ENCODE measurements at regions not wholly inside any gene's neighbourhood (a gene's known extent, or its start where the extent isn't known, plus 50 kb on each side); places are given as distances from the start of the nearest gene placed in this dataset.
A peak's percentile ranks its signal among the peaks of the same experiment; 100 is the strongest.

- no peak overlapping the region for H3K27ac Mint-ChIP-seq (ENCODE audit: unreplicated experiment)
- intact Hi-C loops (cut with micrococcal nuclease; ENCODE audit: unreplicated experiment): no loop called here
- TF ChIP-seq CTCF (IDR thresholded peaks at IDR 0.05; ENCODE audit: unreplicated experiment): no peak
These were observed 143.4 kb upstream of the MYOCD start for GRCh38 chr17:12522336-12522735.

GRCh38 chr17:12522743-12523183 lies 142.9 kb upstream of the MYOCD start:
- BruUV-seq (replicated peaks): no TSS peak
- H3K27ac Mint-ChIP-seq (ENCODE audit: unreplicated experiment): no peak overlapping the region
- H3K4me3 Mint-ChIP-seq (ENCODE audit: low read depth, unreplicated experiment): no peak overlapping the region

More at GRCh38 chr17:12522336-12522735, 143.4 kb upstream of the MYOCD start:
- no peaks in the 10 kb centered on the region for H3K9me3 Mint-ChIP-seq (ENCODE audit: low read depth, unreplicated experiment)
- H3K27me3 Mint-ChIP-seq (ENCODE audit: unreplicated experiment): no peaks in the 10 kb centered on the region
- DNase-seq: no peak
- no peak overlapping the region for H3K4me3 Mint-ChIP-seq (ENCODE audit: low read depth, unreplicated experiment)
- no TSS peak for BruUV-seq (replicated peaks)
- CTCF ChIA-PET: no interaction called here
- H3K4me1 Mint-ChIP-seq (ENCODE audit: low read depth, unreplicated experiment): peaks cover 10% of the 10 kb centered on the region
- no peaks in the 10 kb centered on the region for H3K36me3 Mint-ChIP-seq (ENCODE audit: insufficient read depth, unreplicated experiment)

GRCh38 chr17:12523244-12523643 lies 142.4 kb upstream of the MYOCD start:
- TF ChIP-seq CTCF (IDR thresholded peaks at IDR 0.05; ENCODE audit: unreplicated experiment): no peak
- BruUV-seq (replicated peaks): no TSS peak
- Mint-ChIP-seq H3K36me3 (ENCODE audit: insufficient read depth, unreplicated experiment) (no peaks in the 10 kb centered on the region), H3K27me3 (ENCODE audit: unreplicated experiment) (no peaks in the 10 kb centered on the region), H3K4me3 (ENCODE audit: low read depth, unreplicated experiment) (no peak overlapping the region), H3K27ac (ENCODE audit: unreplicated experiment) (no peak overlapping the region), H3K9me3 (ENCODE audit: low read depth, unreplicated experiment) (no peaks in the 10 kb centered on the region), H3K4me1 (ENCODE audit: low read depth, unreplicated experiment) (peaks cover 10% of the 10 kb centered on the region)
- no peak for DNase-seq
- intact Hi-C loops (cut with micrococcal nuclease; ENCODE audit: unreplicated experiment): no loop called here
- CTCF ChIA-PET: interaction anchor here (0.8 kb wide), 1 partner anchor 23 kb away, joined by 3 read pairs; no protein-coding TSS in a partner anchor

More at GRCh38 chr17:12522743-12523183, 142.9 kb upstream of the MYOCD start:
- peak; percentile 27 for DNase-seq
- Mint-ChIP-seq H3K9me3 (ENCODE audit: low read depth, unreplicated experiment) (no peaks in the 10 kb centered on the region), H3K27me3 (ENCODE audit: unreplicated experiment) (no peaks in the 10 kb centered on the region), H3K36me3 (ENCODE audit: insufficient read depth, unreplicated experiment) (no peaks in the 10 kb centered on the region), H3K4me1 (ENCODE audit: low read depth, unreplicated experiment) (peaks cover 10% of the 10 kb centered on the region)
- CTCF ChIA-PET: interaction anchor here (0.8 kb wide), 1 partner anchor 23 kb away, joined by 3 read pairs; no protein-coding TSS in a partner anchor
- no peak for TF ChIP-seq CTCF (IDR thresholded peaks at IDR 0.05; ENCODE audit: unreplicated experiment)
- intact Hi-C loops (cut with micrococcal nuclease; ENCODE audit: unreplicated experiment): no loop called here

GRCh38 chr17:12528036-12528435 lies 137.7 kb upstream of the MYOCD start:
- intact Hi-C loops (cut with micrococcal nuclease; ENCODE audit: unreplicated experiment): no loop called here
- BruUV-seq (replicated peaks): no TSS peak
- peaks cover 3% of the 10 kb centered on the region for H3K4me1 Mint-ChIP-seq (ENCODE audit: low read depth, unreplicated experiment)

More at GRCh38 chr17:12528036-12528435, 137.7 kb upstream of the MYOCD start:
- CTCF ChIA-PET: no interaction called here
- no peak for DNase-seq
- Mint-ChIP-seq H3K4me3 (ENCODE audit: low read depth, unreplicated experiment) (no peak overlapping the region), H3K27ac (ENCODE audit: unreplicated experiment) (no peak overlapping the region), H3K36me3 (ENCODE audit: insufficient read depth, unreplicated experiment) (no peaks in the 10 kb centered on the region), H3K27me3 (ENCODE audit: unreplicated experiment) (no peaks in the 10 kb centered on the region), H3K9me3 (ENCODE audit: low read depth, unreplicated experiment) (no peaks in the 10 kb centered on the region)
- TF ChIP-seq CTCF (IDR thresholded peaks at IDR 0.05; ENCODE audit: unreplicated experiment): no peak
